ENCODE measurements at regions not wholly inside any gene's neighbourhood (a gene's known extent, or its start where the extent isn't known, plus 50 kb on each side); places are given as distances from the start of the nearest gene placed in this dataset.

DNA sequence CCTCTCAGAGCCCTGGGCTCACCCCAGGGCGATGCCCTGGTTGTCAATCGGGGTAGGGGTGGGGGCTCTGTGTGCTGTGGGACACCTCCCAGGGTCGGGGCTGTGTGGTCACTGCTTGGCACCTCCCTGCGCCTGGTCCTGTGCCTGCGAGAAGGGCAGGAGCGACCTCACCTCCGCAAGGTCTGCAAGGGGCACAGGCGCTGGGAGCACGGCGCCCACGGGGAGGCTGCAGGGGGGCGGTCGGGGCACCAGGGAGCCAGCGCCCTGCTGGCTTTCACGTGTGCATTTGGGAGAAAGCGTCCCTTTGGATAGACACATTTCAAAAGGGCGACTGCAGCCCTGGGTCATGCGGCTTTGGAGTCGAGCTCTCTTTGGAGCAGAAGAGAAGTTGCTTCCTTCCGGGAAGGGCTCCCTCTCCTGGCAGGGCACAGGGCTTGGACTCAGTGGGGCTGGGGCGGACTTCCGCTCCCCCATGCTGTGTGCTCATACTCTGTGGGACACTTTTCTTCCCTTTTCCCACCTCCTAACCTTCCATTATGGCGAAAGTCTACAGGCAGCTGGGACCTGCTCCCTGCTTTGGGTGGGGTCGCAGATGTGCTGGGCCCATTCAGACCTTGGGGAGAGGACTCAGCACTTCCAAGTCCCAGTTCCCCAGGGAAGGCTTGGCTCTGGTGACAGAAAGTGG is 52.9 kb upstream of the SLC28A3 start:
- no peak for ATAC-seq
- intact Hi-C loops (cut with DNase I; ENCODE audit: low total_unique reads), result loop anchor here (10.0 kb wide), 1 partner anchor 561 kb away; no protein-coding TSS in a partner anchor
- Histone ChIP-seq H3K36me3 (no peaks in the 10 kb centered on the region), H3K4me3 (no peak overlapping the region), H3K9me3 (no peaks in the 10 kb centered on the region), H3K27me3 (no peaks in the 10 kb centered on the region), H3K27ac (no peak overlapping the region), H3K4me1 (no peaks in the 10 kb centered on the region)
- TF ChIP-seq POLR2A (IDR thresholded peaks at IDR 0.05), result no peak
- TF ChIP-seq, protein P1, sequence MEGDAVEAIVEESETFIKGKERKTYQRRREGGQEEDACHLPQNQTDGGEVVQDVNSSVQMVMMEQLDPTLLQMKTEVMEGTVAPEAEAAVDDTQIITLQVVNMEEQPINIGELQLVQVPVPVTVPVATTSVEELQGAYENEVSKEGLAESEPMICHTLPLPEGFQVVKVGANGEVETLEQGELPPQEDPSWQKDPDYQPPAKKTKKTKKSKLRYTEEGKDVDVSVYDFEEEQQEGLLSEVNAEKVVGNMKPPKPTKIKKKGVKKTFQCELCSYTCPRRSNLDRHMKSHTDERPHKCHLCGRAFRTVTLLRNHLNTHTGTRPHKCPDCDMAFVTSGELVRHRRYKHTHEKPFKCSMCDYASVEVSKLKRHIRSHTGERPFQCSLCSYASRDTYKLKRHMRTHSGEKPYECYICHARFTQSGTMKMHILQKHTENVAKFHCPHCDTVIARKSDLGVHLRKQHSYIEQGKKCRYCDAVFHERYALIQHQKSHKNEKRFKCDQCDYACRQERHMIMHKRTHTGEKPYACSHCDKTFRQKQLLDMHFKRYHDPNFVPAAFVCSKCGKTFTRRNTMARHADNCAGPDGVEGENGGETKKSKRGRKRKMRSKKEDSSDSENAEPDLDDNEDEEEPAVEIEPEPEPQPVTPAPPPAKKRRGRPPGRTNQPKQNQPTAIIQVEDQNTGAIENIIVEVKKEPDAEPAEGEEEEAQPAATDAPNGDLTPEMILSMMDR (IDR thresholded peaks at IDR 0.05 in 4 of 5, conservative IDR thresholded peaks at IDR 0.05 in 1 of 5), result no peak
- no peak for DNase-seq
- in situ Hi-C loops (cut with MboI; ENCODE audit: low sequenced_read_pairs in 4 of 4), result loop anchor here in 3 of 4 donors (10.0 to 25.0 kb wide), 4 partner anchors 569 to 1394 kb away; no protein-coding TSS in a partner anchor

- DNase-seq (no peak), ATAC-seq (no peak)
- H3K27me3 ChIP-seq, result no peaks in the 10 kb centered on the region
- H3K27ac ChIP-seq, result no peak overlapping the region
- intact Hi-C loops (cut with DNase I; ENCODE audit: low total_unique reads) (loop anchor here (10.0 kb wide), 1 partner anchor 561 kb away; no protein-coding TSS in a partner anchor), in situ Hi-C loops (cut with MboI; ENCODE audit: low sequenced_read_pairs in 4 of 4) (loop anchor here in 3 of 4 donors (10.0 to 25.0 kb wide), 4 partner anchors 568 to 1393 kb away; no protein-coding TSS in a partner anchor)
- no peak overlapping the region for H3K4me3 ChIP-seq
- no peaks in the 10 kb centered on the region for H3K36me3 ChIP-seq
- TF ChIP-seq, protein P1 (IDR thresholded peaks at IDR 0.05 in 4 of 5, conservative IDR thresholded peaks at IDR 0.05 in 1 of 5), result no peak
- TF ChIP-seq POLR2A (IDR thresholded peaks at IDR 0.05), result no peak
- no peaks in the 10 kb centered on the region for H3K4me1 ChIP-seq
- H3K9me3 ChIP-seq, result no peaks in the 10 kb centered on the region
These were observed 53.5 kb upstream of the SLC28A3 start for GRCh38 chr9:84394036-84394435.

DNA sequence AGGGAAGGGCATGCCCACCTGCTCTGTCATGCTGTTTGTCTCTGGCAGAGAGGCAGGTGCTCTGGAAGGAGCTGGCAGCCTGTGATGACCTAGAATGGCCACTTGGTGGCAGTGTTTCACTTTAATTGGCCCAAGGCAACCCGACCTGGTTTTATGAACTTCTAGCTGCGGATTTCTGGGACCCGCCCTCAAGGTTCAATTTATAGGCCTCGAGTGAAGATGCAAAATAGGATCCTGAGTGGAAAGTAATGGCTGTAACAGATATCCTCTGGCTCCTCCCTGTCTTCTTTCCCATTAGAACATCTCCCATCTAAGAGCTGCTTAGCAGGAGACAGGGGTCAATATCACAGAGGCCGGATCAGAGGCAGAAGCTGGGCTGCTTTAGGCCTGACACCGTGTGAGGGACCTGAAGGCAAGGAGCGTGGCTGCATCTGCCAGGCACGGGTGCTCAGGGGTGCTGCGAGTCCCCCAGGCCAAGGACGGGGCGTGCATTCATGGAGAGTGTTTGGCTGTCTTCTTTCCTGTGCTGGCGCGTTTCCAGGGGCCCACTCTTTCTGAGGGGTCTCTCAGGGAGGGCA is 56.7 kb upstream of the SLC28A3 start:
- no peaks in the 10 kb centered on the region for H3K9me3 ChIP-seq
- DNase-seq, result peak; percentile 9 to 37
- TF ChIP-seq, protein P1 (IDR thresholded peaks at IDR 0.05 in 4 of 5, conservative IDR thresholded peaks at IDR 0.05 in 1 of 5), result peak; percentile 66 to 92 (median 75)
- no peak for TF ChIP-seq POLR2A (IDR thresholded peaks at IDR 0.05)
- in situ Hi-C loops (cut with MboI; ENCODE audit: low sequenced_read_pairs in 4 of 4), result loop anchor here in 3 of 4 donors (10.0 to 25.0 kb wide), 4 partner anchors 565 to 1390 kb away; no protein-coding TSS in a partner anchor
- H3K27ac ChIP-seq, result no peak overlapping the region
- intact Hi-C loops (cut with DNase I; ENCODE audit: low total_unique reads), result loop anchor here (5.0 to 10.0 kb wide), 2 partner anchors 558 to 1215 kb away; no protein-coding TSS in a partner anchor
- no peaks in the 10 kb centered on the region for H3K4me1 ChIP-seq
- H3K36me3 ChIP-seq, result no peaks in the 10 kb centered on the region
- H3K27me3 ChIP-seq, result no peaks in the 10 kb centered on the region
- no peak overlapping the region for H3K4me3 ChIP-seq
- peak; percentile 36 to 77 for ATAC-seq

DNA sequence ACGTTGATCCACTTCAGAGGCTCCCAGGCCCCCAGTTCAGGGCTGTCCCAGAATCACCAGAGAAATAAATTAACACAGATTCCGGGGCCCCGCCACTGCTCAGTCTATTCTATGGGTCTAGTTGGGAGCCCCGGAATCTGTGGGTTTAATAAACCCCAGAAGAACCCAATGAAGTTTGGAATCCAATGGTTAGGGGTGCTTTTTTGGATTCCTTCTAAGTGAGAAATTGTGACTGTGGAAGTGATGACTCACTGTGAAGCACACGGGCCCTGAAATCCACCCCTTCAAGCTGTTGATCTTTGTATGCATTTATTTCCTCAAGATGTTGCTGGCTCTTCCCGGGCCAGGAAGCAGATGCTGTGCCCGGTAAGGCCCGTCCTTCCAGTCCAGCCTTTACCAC is 57.3 kb upstream of the SLC28A3 start:
- ATAC-seq, result no peak

More for the DNA sequence above, 57.3 kb upstream of the SLC28A3 start:
- DNase-seq, result no peak
- H3K36me3 ChIP-seq, result no peaks in the 10 kb centered on the region
- in situ Hi-C loops (cut with MboI; ENCODE audit: low sequenced_read_pairs in 4 of 4) (loop anchor here in 3 of 4 donors (10.0 to 25.0 kb wide), 4 partner anchors 564 to 1389 kb away; no protein-coding TSS in a partner anchor), intact Hi-C loops (cut with DNase I; ENCODE audit: low total_unique reads) (loop anchor here (5.0 to 10.0 kb wide), 2 partner anchors 557 to 1214 kb away; no protein-coding TSS in a partner anchor)
- H3K27ac ChIP-seq, result no peak overlapping the region
- no peaks in the 10 kb centered on the region for H3K9me3 ChIP-seq
- no peaks in the 10 kb centered on the region for H3K27me3 ChIP-seq
- H3K4me1 ChIP-seq, result no peaks in the 10 kb centered on the region
- TF ChIP-seq, protein P1 (IDR thresholded peaks at IDR 0.05 in 4 of 5, conservative IDR thresholded peaks at IDR 0.05 in 1 of 5), result no peak
- no peak for TF ChIP-seq POLR2A (IDR thresholded peaks at IDR 0.05)
- no peak overlapping the region for H3K4me3 ChIP-seq
